B cell (primary cell): ENCODE measurements at regions not wholly inside any gene's neighbourhood (a gene's known extent, or its start where the extent isn't known, plus 50 kb on each side); places are given as distances from the start of the nearest gene placed in this dataset.

Experiments used
- EZH2 ChIP-seq: IDR thresholded peaks from 2 replicates; pipeline ENCODE4 v1.6.1; 2012; ENCODE audit warnings: borderline replicate concordance, low read depth, mild to moderate bottlenecking, moderate library complexity, low read length; ENCODE audit not compliant: insufficient read depth, poor library complexity, severe bottlenecking
- TF ChIP-seq, protein P1 (sequence below): fragments of 200-600 bp; IDR thresholded peaks from one replicate; pipeline ENCODE4 v1.8.0; 2022; ENCODE audit warnings: antibody characterized with exemption, mild to moderate bottlenecking

DNA sequence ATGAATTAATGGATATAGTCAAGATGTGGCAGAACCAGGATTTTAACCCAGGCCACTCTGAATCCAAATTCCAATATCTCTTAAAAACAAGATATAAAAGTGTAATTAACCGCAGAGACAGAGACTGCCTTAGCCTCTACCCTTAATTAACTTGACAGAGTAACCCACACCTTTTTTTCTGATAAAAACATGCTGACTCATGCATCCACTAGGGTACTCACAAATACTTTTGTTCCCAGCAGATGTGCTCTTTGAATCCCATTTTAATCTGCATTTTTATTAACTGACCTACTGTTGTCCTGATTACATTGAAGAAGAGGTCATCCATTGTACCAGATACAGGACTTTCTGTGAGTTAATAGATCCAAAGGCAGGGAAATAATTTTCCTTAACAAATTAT lies 278.3 kb downstream of the CHL1 start:
- TF ChIP-seq, protein P1, sequence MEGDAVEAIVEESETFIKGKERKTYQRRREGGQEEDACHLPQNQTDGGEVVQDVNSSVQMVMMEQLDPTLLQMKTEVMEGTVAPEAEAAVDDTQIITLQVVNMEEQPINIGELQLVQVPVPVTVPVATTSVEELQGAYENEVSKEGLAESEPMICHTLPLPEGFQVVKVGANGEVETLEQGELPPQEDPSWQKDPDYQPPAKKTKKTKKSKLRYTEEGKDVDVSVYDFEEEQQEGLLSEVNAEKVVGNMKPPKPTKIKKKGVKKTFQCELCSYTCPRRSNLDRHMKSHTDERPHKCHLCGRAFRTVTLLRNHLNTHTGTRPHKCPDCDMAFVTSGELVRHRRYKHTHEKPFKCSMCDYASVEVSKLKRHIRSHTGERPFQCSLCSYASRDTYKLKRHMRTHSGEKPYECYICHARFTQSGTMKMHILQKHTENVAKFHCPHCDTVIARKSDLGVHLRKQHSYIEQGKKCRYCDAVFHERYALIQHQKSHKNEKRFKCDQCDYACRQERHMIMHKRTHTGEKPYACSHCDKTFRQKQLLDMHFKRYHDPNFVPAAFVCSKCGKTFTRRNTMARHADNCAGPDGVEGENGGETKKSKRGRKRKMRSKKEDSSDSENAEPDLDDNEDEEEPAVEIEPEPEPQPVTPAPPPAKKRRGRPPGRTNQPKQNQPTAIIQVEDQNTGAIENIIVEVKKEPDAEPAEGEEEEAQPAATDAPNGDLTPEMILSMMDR, result no peak
- no peak for TF ChIP-seq EZH2
